Epithelial cell of esophagus (primary cell): ENCODE measurements at regions not wholly inside any gene's neighbourhood (a gene's known extent, or its start where the extent isn't known, plus 50 kb on each side); places are given as distances from the start of the nearest gene placed in this dataset.

Experiments
- DNase-seq: peaks from one replicate; pipeline ENCODE4 v3.0.0; 2010; ENCODE audit warnings: low read depth
- H3K4me3 ChIP-seq: 2 replicates; pipeline ENCODE4 v1.5.1; 2011; ENCODE audit warnings: mild to moderate bottlenecking, low read length, control low read depth
- CTCF ChIP-seq: IDR thresholded peaks from 2 replicates; pipeline ENCODE4 v1.5.1; 2011; ENCODE audit warnings: low read depth, mild to moderate bottlenecking, low read length, control low read depth, inconsistent platforms; ENCODE audit not compliant: insufficient read depth; ENCODE audit errors: missing control alignments

DNA sequence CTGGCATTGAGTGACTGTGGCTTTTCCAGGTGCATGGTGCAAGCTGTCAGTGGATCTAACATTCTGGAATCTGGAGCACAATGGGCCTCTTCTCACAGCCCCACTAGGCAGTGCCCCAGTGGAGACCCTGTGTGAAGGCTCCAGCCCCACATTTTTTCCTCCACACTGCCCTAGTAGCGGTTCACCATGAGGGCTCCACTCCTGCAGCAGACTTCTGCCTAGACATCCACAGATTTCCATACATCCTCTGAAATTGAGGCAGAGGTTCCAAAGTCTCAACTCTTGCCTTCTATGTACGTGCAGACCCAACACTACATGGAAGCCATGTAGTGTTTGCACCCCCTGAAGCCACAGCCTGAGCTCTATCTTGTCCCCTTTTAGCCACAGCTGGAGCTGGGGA is 118.0 kb upstream of the BMP5 start:
- H3K4me3 ChIP-seq, result no peak overlapping the region
- no peak for DNase-seq
- TF ChIP-seq CTCF, result no peak

DNA sequence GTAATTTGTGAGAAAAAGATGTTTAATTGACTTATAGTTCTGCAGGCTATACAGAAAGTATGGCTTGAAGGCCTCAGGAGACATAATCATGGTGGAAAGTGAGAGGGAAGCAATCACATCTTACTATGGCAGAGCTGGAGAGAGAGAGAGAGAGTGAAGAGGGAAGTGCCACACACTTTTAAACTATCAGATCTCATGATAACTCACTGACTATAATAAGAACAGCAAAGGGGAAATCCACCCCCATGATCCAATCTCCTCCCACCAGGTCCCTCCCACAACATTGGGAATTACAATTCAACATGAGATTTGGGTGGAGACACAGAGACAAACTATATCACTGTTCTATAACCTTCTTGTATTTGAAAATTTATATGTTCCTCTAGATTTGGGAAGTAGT is 117.2 kb upstream of the BMP5 start:
- no peak for TF ChIP-seq CTCF
- no peak overlapping the region for H3K4me3 ChIP-seq
- DNase-seq, result no peak

- no peak for TF ChIP-seq CTCF
- H3K4me3 ChIP-seq, result no peak overlapping the region
- no peak for DNase-seq
These were observed 109.9 kb upstream of the BMP5 start for GRCh38 chr6:55985309-55985708.

GRCh38 chr6:55983861-55984260 is 108.5 kb upstream of the BMP5 start:
- no peak for TF ChIP-seq CTCF
- DNase-seq, result no peak

GRCh38 chr6:55981660-55982059 is 106.3 kb upstream of the BMP5 start:
- DNase-seq, result no peak
- no peak overlapping the region for H3K4me3 ChIP-seq
- no peak for TF ChIP-seq CTCF

More at GRCh38 chr6:55983861-55984260, 108.5 kb upstream of the BMP5 start:
- no peak overlapping the region for H3K4me3 ChIP-seq

GRCh38 chr6:55980627-55981211 is 105.3 kb upstream of the BMP5 start:
- peak; percentile 51 for DNase-seq
- no peak overlapping the region for H3K4me3 ChIP-seq
- peak; percentile 62 for TF ChIP-seq CTCF

GRCh38 chr6:55979526-55979925 is 104.1 kb upstream of the BMP5 start:
- TF ChIP-seq CTCF, result no peak

More at GRCh38 chr6:55979526-55979925, 104.1 kb upstream of the BMP5 start:
- no peak overlapping the region for H3K4me3 ChIP-seq
- no peak for DNase-seq
